CD14-positive monocyte (primary cell): ENCODE measurements at regions not wholly inside any gene's neighbourhood (a gene's known extent, or its start where the extent isn't known, plus 50 kb on each side); places are given as distances from the start of the nearest gene placed in this dataset.

Source experiments
- DNase-seq, 3 donors: peaks; one replicate each; pipeline ENCODE4 v3.0.0-alpha.2; 2011 to 2022
- H2AFZ ChIP-seq: 2 replicates; pipeline ENCODE4 v1.6.0; 2012; ENCODE audit warnings: mild to moderate bottlenecking, low read depth, low read length, inconsistent platforms; ENCODE audit not compliant: insufficient read depth, poor library complexity, severe bottlenecking
- H3K27ac ChIP-seq, 2 donors: 1 replicate in 1 of 2; 2 replicates in 1 of 2; pipeline ENCODE4 v1.5.1; 2012 to 2013; ENCODE audit warnings: low read length in 2 of 2, control low read depth in 1 of 2, inconsistent platforms in 1 of 2, low read depth in 1 of 2, mild to moderate bottlenecking in 1 of 2
- H3K27me3 ChIP-seq, 2 donors: one replicate each; pipeline versions ENCODE4 v1.6.0 to v1.6.1; 2011 to 2013; ENCODE audit warnings: low read length in 2 of 2; ENCODE audit not compliant: control insufficient read depth in 2 of 2, insufficient read depth in 2 of 2
- H3K36me3 ChIP-seq, 2 donors: replicated peaks in 1 of 2; 1 replicate in 1 of 2; 2 replicates in 1 of 2; pipeline versions ENCODE4 v1.5.1 to v1.6.1; 2012 to 2013; ENCODE audit warnings: low read length in 2 of 2, control low read depth in 1 of 2, inconsistent platforms in 1 of 2, mild to moderate bottlenecking in 1 of 2; ENCODE audit not compliant: insufficient read depth in 2 of 2, control insufficient read depth in 1 of 2
- H3K4me1 ChIP-seq, 2 donors: 1 replicate in 1 of 2; 2 replicates in 1 of 2; pipeline versions ENCODE4 v1.5.1 to v1.6.1; 2012 to 2013; ENCODE audit warnings: low read length in 2 of 2, control low read depth in 1 of 2, inconsistent platforms in 1 of 2, mild to moderate bottlenecking in 1 of 2, moderate library complexity in 1 of 2; ENCODE audit not compliant: insufficient read depth in 2 of 2, control insufficient read depth in 1 of 2
- H3K4me2 ChIP-seq: replicated peaks from 2 replicates; pipeline ENCODE3; 2012; ENCODE audit warnings: low read length, moderate library complexity, mild to moderate bottlenecking; ENCODE audit not compliant: poor library complexity, severe bottlenecking; ENCODE audit errors: extremely low read depth
- H3K4me3 ChIP-seq, 3 experiments: fragments of 200-600 bp in 1 of 3; sonication (generic) in 1 of 3; replicated peaks in 1 of 3; 1 replicate in 2 of 3; 2 replicates in 1 of 3; pipeline ENCODE4 v1.5.1; 2011 to 2013; ENCODE audit warnings: low read length in 3 of 3, mild to moderate bottlenecking in 3 of 3, control low read depth in 2 of 3, low read depth in 2 of 3, inconsistent platforms in 1 of 3, moderate library complexity in 1 of 3
- H3K79me2 ChIP-seq: 2 replicates; pipeline ENCODE4 v1.6.0; 2012; ENCODE audit warnings: mild to moderate bottlenecking, control low read depth, inconsistent platforms, low read length, moderate library complexity; ENCODE audit not compliant: insufficient read depth
- H3K9ac ChIP-seq: 2 replicates; pipeline ENCODE4 v1.6.0; 2017; ENCODE audit warnings: low read length, mild to moderate bottlenecking; ENCODE audit not compliant: insufficient read depth, poor library complexity, severe bottlenecking
- H3K9me3 ChIP-seq, 2 donors: replicated peaks in 1 of 2; 1 replicate in 1 of 2; 2 replicates in 1 of 2; pipeline versions ENCODE4 v1.5.1 to v1.6.1; 2012 to 2013; ENCODE audit warnings: low read length in 2 of 2, control low read depth in 1 of 2; ENCODE audit not compliant: control insufficient read depth in 1 of 2, insufficient read depth in 1 of 2
- H4K20me1 ChIP-seq: 2 replicates; pipeline ENCODE4 v1.6.0; 2012; ENCODE audit warnings: mild to moderate bottlenecking, low read length, control low read depth, moderate library complexity; ENCODE audit not compliant: insufficient read depth
- H3K27ac Mint-ChIP-seq, 7 donors: one replicate each; pipeline ENCODE4 v1.8.0; 2020; ENCODE audit warnings: mild to moderate bottlenecking in 7 of 7, mixed read lengths in 7 of 7, moderate library complexity in 6 of 7, inconsistent platforms in 2 of 7
- H3K27me3 Mint-ChIP-seq, 3 donors: one replicate each; pipeline ENCODE4 v1.8.0; 2021 to 2022; ENCODE audit warnings: low read depth in 3 of 3, mild to moderate bottlenecking in 3 of 3, mixed read lengths in 3 of 3, moderate library complexity in 3 of 3, inconsistent platforms in 1 of 3
- H3K36me3 Mint-ChIP-seq, 2 donors: one replicate each; pipeline ENCODE4 v1.8.0; 2020; ENCODE audit warnings: mixed read lengths in 2 of 2, inconsistent platforms in 1 of 2, mild to moderate bottlenecking in 1 of 2
- H3K4me1 Mint-ChIP-seq: one replicate; pipeline ENCODE4 v1.8.0; 2020; ENCODE audit warnings: mild to moderate bottlenecking, mixed read lengths
- H3K4me3 Mint-ChIP-seq, 2 donors: one replicate each; pipeline ENCODE4 v1.8.0; 2020; ENCODE audit warnings: mild to moderate bottlenecking in 2 of 2, mixed read lengths in 2 of 2, moderate library complexity in 1 of 2
- H3K9me3 Mint-ChIP-seq, 7 donors: one replicate each; pipeline ENCODE4 v1.8.0; 2020 to 2022; ENCODE audit warnings: mixed read lengths in 7 of 7, mild to moderate bottlenecking in 6 of 7, moderate library complexity in 6 of 7, inconsistent platforms in 2 of 7
- CTCF ChIP-seq: fragments of 200-600 bp; IDR thresholded peaks from one replicate; pipeline ENCODE4 v1.8.0; 2022; ENCODE audit warnings: antibody characterized with exemption, mild to moderate bottlenecking
- WGBS: methylation state at CpG from one replicate; pipeline ENCODE4 v1.1.5; 2013; ENCODE audit warnings: missing lambda C conversion rate; ENCODE audit not compliant: insufficient coverage; 5-methylcytosine and 5-hydroxymethylcytosine counted together
- intact Hi-C, 2 donors: fragments of 100-400 bp; cut with micrococcal nuclease; formaldehyde crosslinking; loops; one replicate each; pipeline versions ENCODE4 v1.15.0 to v1.15.1; 2023

- peaks cover 0 to 6% of the 10 kb centered on the region in 2 donors for H3K9me3 ChIP-seq
- intact Hi-C loops: no loop called here
These were observed 769.9 kb upstream of the ROBO1 start for GRCh38 chr3:80537680-80538079.

GRCh38 chr3:80535286-80535685, 767.5 kb upstream of the ROBO1 start:
- H3K4me2 ChIP-seq: no peak overlapping the region
- TF ChIP-seq CTCF: no peak
- no peak overlapping the region for H3K4me3 ChIP-seq
- H3K4me3 Mint-ChIP-seq: no peak overlapping the region
- H3K27me3 Mint-ChIP-seq: no peaks in the 10 kb centered on the region
- H3K4me1 ChIP-seq: no peaks in the 10 kb centered on the region
- no peaks in the 10 kb centered on the region for H3K27me3 ChIP-seq
- no peaks in the 10 kb centered on the region for H3K79me2 ChIP-seq
- intact Hi-C loops: no loop called here
- H4K20me1 ChIP-seq: no peaks in the 10 kb centered on the region
- WGBS: no CpG with 5 or more reads among the region's 1 CpG
- no peak overlapping the region for H3K9ac ChIP-seq
- H3K4me1 Mint-ChIP-seq: no peaks in the 10 kb centered on the region
- H3K9me3 Mint-ChIP-seq: peaks cover 0 to 11% (median 7%) of the 10 kb centered on the region in 7 donors
- H3K36me3 Mint-ChIP-seq: no peaks in the 10 kb centered on the region
- no peak overlapping the region for H3K27ac Mint-ChIP-seq
- H3K27ac ChIP-seq: no peak overlapping the region
- no peak overlapping the region for H2AFZ ChIP-seq
- no peaks in the 10 kb centered on the region for H3K36me3 ChIP-seq
- peaks cover 0 to 6% of the 10 kb centered on the region in 2 donors for H3K9me3 ChIP-seq
- DNase-seq: no peak

More at GRCh38 chr3:80537680-80538079, 769.9 kb upstream of the ROBO1 start:
- Histone ChIP-seq H3K27me3 (no peaks in the 10 kb centered on the region), H3K79me2 (no peaks in the 10 kb centered on the region), H3K4me1 (no peaks in the 10 kb centered on the region), H4K20me1 (no peaks in the 10 kb centered on the region), H3K9ac (no peak overlapping the region), H3K27ac (no peak overlapping the region), H2AFZ (no peak overlapping the region), H3K36me3 (no peaks in the 10 kb centered on the region), H3K4me3 (no peak overlapping the region), H3K4me2 (no peak overlapping the region)
- DNase-seq: no peak
- Mint-ChIP-seq H3K4me1 (no peaks in the 10 kb centered on the region), H3K27ac (no peak overlapping the region), H3K4me3 (no peak overlapping the region), H3K9me3 (peaks cover 0 to 11% (median 7%) of the 10 kb centered on the region in 7 donors), H3K27me3 (no peaks in the 10 kb centered on the region), H3K36me3 (no peaks in the 10 kb centered on the region)
- WGBS: 67% methylated on average over 2 of the region's 4 CpGs
- no peak for TF ChIP-seq CTCF
